Mammary epithelial cell (primary cell): ENCODE measurements at regions not wholly inside any gene's neighbourhood (a gene's known extent, or its start where the extent isn't known, plus 50 kb on each side); places are given as distances from the start of the nearest gene placed in this dataset.

Source experiments
- EZH2 ChIP-seq: IDR thresholded peaks from 2 replicates; pipeline ENCODE4 v1.6.1; 2012; ENCODE audit warnings: low read length, inconsistent platforms, borderline replicate concordance
- TF ChIP-seq, protein P1 (sequence below), 2 donors: IDR thresholded peaks in 1 of 2; conservative IDR thresholded peaks in 1 of 2; 2 replicates each; pipeline ENCODE4 v1.5.1; 2011 to 2012; ENCODE audit warnings: inconsistent platforms in 2 of 2, low read length in 2 of 2, mild to moderate bottlenecking in 2 of 2, control low read depth in 1 of 2, low read depth in 1 of 2; ENCODE audit not compliant: insufficient read depth in 1 of 2; ENCODE audit errors: extremely low read depth in 1 of 2

DNA sequence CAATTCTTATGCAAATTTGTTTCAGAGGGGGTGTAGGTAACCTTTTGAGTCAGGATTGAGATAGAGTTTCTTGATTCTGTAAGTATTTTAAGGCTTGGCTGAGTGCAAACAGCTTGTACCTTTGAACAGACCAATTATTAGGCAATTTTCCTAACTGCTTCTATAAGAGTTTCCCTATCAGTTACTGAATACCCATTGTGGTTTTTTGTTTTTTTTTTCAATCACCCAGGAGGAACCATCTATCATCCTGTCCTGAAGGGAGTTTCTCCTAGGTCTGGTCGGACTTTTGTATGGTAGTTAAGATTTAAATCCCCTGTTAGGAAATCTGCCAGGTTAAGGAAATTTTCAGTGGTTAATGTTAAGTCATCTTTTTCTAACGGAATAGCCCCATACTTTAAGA lies 319.4 kb upstream of the SLC39A10 start:
- no peak for TF ChIP-seq EZH2
- TF ChIP-seq, protein P1, sequence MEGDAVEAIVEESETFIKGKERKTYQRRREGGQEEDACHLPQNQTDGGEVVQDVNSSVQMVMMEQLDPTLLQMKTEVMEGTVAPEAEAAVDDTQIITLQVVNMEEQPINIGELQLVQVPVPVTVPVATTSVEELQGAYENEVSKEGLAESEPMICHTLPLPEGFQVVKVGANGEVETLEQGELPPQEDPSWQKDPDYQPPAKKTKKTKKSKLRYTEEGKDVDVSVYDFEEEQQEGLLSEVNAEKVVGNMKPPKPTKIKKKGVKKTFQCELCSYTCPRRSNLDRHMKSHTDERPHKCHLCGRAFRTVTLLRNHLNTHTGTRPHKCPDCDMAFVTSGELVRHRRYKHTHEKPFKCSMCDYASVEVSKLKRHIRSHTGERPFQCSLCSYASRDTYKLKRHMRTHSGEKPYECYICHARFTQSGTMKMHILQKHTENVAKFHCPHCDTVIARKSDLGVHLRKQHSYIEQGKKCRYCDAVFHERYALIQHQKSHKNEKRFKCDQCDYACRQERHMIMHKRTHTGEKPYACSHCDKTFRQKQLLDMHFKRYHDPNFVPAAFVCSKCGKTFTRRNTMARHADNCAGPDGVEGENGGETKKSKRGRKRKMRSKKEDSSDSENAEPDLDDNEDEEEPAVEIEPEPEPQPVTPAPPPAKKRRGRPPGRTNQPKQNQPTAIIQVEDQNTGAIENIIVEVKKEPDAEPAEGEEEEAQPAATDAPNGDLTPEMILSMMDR (conservative IDR thresholded peaks at IDR 0.05 in 1 of 2, IDR thresholded peaks at IDR 0.05 in 1 of 2; ENCODE audit: extremely low read depth in 1 of 2, insufficient read depth in 1 of 2, low read depth in 1 of 2, low read length in 2 of 2), result no peak
